ENCODE measurements at regions not wholly inside any gene's neighbourhood (a gene's known extent, or its start where the extent isn't known, plus 50 kb on each side); places are given as distances from the start of the nearest gene placed in this dataset.

DNA sequence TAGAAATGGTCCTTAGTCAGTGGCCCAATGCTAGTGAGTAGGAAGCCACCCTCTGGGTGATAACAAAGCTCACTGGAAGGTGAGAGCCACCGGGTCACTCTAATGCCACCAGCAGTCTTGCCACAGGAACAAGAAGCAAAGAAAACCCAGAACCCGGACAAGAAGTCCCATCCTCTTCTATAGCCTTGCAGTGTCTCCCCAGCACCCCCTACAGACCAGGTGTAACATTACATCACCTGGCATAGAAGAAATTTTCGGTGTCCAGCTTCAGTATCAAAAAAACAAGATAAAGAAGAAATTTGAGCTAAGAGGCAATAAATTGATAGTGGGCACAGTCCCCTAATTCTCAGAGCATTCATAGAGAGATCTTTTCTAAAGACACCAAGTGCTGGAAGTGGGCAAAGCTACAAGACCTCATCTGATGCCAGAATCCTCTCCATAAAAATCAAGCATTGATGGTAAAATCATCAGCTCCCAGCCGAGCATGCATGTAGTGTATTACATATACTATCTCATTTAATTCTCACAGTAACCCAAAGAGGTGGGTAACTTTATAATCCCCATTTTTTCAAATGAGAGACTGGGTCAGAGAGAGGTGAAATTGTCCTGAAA lies 491.0 kb downstream of the MATN1 start:
- H3K27me3 ChIP-seq (ENCODE audit: insufficient read depth, low read depth, low read length): no peaks in the 10 kb centered on the region
- no peak overlapping the region for H3K4me3 ChIP-seq (ENCODE audit: low read length)
- TF ChIP-seq, protein P1, sequence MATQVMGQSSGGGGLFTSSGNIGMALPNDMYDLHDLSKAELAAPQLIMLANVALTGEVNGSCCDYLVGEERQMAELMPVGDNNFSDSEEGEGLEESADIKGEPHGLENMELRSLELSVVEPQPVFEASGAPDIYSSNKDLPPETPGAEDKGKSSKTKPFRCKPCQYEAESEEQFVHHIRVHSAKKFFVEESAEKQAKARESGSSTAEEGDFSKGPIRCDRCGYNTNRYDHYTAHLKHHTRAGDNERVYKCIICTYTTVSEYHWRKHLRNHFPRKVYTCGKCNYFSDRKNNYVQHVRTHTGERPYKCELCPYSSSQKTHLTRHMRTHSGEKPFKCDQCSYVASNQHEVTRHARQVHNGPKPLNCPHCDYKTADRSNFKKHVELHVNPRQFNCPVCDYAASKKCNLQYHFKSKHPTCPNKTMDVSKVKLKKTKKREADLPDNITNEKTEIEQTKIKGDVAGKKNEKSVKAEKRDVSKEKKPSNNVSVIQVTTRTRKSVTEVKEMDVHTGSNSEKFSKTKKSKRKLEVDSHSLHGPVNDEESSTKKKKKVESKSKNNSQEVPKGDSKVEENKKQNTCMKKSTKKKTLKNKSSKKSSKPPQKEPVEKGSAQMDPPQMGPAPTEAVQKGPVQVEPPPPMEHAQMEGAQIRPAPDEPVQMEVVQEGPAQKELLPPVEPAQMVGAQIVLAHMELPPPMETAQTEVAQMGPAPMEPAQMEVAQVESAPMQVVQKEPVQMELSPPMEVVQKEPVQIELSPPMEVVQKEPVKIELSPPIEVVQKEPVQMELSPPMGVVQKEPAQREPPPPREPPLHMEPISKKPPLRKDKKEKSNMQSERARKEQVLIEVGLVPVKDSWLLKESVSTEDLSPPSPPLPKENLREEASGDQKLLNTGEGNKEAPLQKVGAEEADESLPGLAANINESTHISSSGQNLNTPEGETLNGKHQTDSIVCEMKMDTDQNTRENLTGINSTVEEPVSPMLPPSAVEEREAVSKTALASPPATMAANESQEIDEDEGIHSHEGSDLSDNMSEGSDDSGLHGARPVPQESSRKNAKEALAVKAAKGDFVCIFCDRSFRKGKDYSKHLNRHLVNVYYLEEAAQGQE (IDR thresholded peaks at IDR 0.05; ENCODE audit: borderline replicate concordance): no peak
- no peak overlapping the region for H2AFZ ChIP-seq (ENCODE audit: low read depth, low read length)
- no peak overlapping the region for H3K27ac ChIP-seq (ENCODE audit: low read length)
- H3K4me2 ChIP-seq (ENCODE audit: low read length): no peak overlapping the region
- H3K9me3 ChIP-seq (ENCODE audit: low read length): no peaks in the 10 kb centered on the region
- no peaks in the 10 kb centered on the region for H3F3A ChIP-seq (ENCODE audit: insufficient read depth, low read length, poor library complexity, severe bottlenecking)
- no peak overlapping the region for H3K9ac ChIP-seq (ENCODE audit: low read length)
- no peaks in the 10 kb centered on the region for H3K36me3 ChIP-seq (ENCODE audit: insufficient read depth, low read length)
- H3K79me2 ChIP-seq (replicated peaks; ENCODE audit: insufficient read depth, low read length): no peaks in the 10 kb centered on the region
- H4K20me1 ChIP-seq (ENCODE audit: insufficient read depth): no peaks in the 10 kb centered on the region
- H3K9me2 ChIP-seq (ENCODE audit: insufficient read depth, low read length): no peaks in the 10 kb centered on the region

DNA sequence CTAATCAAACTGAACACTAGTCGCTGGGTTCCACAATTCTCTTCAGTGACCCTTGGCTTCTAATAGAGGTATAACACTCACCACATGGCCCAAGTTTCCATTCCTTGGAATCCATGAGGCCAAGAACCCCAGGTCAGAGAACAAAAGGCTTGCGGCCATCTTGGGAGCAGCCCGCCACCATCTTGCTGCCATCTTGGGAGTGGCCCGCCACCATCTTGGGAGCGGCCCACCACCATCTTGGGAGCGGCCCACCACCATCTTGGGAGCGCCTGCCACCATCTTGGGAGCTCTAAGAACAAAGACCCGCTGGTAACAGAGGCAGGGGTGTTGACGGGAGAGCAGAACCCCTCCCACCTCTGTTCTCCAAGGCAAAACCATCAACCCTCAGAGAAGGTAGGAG lies 493.4 kb downstream of the MATN1 start:
- TF ChIP-seq EP300 (conservative IDR thresholded peaks at IDR 0.05; ENCODE audit: poor library complexity, severe bottlenecking): no peak
- TF ChIP-seq TAF1 (IDR thresholded peaks at IDR 0.05; ENCODE audit: low read depth): no peak
- TF ChIP-seq, protein P2, sequence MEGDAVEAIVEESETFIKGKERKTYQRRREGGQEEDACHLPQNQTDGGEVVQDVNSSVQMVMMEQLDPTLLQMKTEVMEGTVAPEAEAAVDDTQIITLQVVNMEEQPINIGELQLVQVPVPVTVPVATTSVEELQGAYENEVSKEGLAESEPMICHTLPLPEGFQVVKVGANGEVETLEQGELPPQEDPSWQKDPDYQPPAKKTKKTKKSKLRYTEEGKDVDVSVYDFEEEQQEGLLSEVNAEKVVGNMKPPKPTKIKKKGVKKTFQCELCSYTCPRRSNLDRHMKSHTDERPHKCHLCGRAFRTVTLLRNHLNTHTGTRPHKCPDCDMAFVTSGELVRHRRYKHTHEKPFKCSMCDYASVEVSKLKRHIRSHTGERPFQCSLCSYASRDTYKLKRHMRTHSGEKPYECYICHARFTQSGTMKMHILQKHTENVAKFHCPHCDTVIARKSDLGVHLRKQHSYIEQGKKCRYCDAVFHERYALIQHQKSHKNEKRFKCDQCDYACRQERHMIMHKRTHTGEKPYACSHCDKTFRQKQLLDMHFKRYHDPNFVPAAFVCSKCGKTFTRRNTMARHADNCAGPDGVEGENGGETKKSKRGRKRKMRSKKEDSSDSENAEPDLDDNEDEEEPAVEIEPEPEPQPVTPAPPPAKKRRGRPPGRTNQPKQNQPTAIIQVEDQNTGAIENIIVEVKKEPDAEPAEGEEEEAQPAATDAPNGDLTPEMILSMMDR (IDR thresholded peaks at IDR 0.05; ENCODE audit: poor library complexity, severe bottlenecking): no peak
- TF ChIP-seq EZH2 (IDR thresholded peaks at IDR 0.05; ENCODE audit: borderline replicate concordance, insufficient read depth, low read length, poor library complexity, severe bottlenecking): no peak
- TF ChIP-seq, protein P1 (IDR thresholded peaks at IDR 0.05; ENCODE audit: borderline replicate concordance): no peak
- TF ChIP-seq RAD21 (conservative IDR thresholded peaks at IDR 0.05): no peak
- H3K9me2 ChIP-seq (ENCODE audit: insufficient read depth, low read length): no peaks in the 10 kb centered on the region

More for the DNA sequence above, 493.4 kb downstream of the MATN1 start:
- H3F3A ChIP-seq (ENCODE audit: insufficient read depth, low read length, poor library complexity, severe bottlenecking): no peaks in the 10 kb centered on the region
- H3K36me3 ChIP-seq (ENCODE audit: insufficient read depth, low read length): no peaks in the 10 kb centered on the region
- no peaks in the 10 kb centered on the region for H3K27me3 ChIP-seq (ENCODE audit: insufficient read depth, low read depth, low read length)
- no peak overlapping the region for H3K9ac ChIP-seq (ENCODE audit: low read length)
- no peaks in the 10 kb centered on the region for H3K9me3 ChIP-seq (ENCODE audit: low read length)
- H3K27ac ChIP-seq (ENCODE audit: low read length): no peak overlapping the region
- no peak overlapping the region for H2AFZ ChIP-seq (ENCODE audit: low read depth, low read length)
- no peaks in the 10 kb centered on the region for H4K20me1 ChIP-seq (ENCODE audit: insufficient read depth)
- no peaks in the 10 kb centered on the region for H3K79me2 ChIP-seq (replicated peaks; ENCODE audit: insufficient read depth, low read length)
- no peak overlapping the region for H3K4me2 ChIP-seq (ENCODE audit: low read length)
- H3K4me3 ChIP-seq (ENCODE audit: low read length): no peak overlapping the region

Measured in neural cell (in vitro differentiated cells).